Breast epithelium (tissue), 3 donors: ENCODE measurements at regions not wholly inside any gene's neighbourhood (a gene's known extent, or its start where the extent isn't known, plus 50 kb on each side); places are given as distances from the start of the nearest gene placed in this dataset.

Source experiments
- CTCF ChIP-seq, 3 donors: fragments of 450-650 bp; IDR thresholded peaks; one replicate each; pipeline ENCODE4 v1.5.1; 2016 to 2017; ENCODE audit warnings: antibody characterized with exemption in 3 of 3, mild to moderate bottlenecking in 3 of 3, moderate library complexity in 3 of 3
- POLR2A ChIP-seq: fragments of 450-650 bp; IDR thresholded peaks from one replicate; pipeline ENCODE4 v1.6.1; 2016; ENCODE audit warnings: antibody characterized with exemption, mild to moderate bottlenecking, moderate library complexity

GRCh38 chr15:30791239-30792175 lies 112.2 kb upstream of the FAN1 start:
- TF ChIP-seq POLR2A, result no peak
- TF ChIP-seq CTCF (IDR thresholded peaks at IDR 0.05), result no peak
